ENCODE measurements at regions not wholly inside any gene's neighbourhood (a gene's known extent, or its start where the extent isn't known, plus 50 kb on each side); places are given as distances from the start of the nearest gene placed in this dataset.

GRCh38 chr4:128665514-128665913 lies 144.0 kb upstream of the JADE1 start:
- TF ChIP-seq CTCF (IDR thresholded peaks at IDR 0.05; ENCODE audit: poor library complexity) (no peak), EZH2phosphoT487 (IDR thresholded peaks at IDR 0.05; ENCODE audit: low read depth, severe bottlenecking, unreplicated experiment) (no peak)

Data from hepatocyte (in vitro differentiated cells).